M059J (cell line): ENCODE measurements at regions not wholly inside any gene's neighbourhood (a gene's known extent, or its start where the extent isn't known, plus 50 kb on each side); places are given as distances from the start of the nearest gene placed in this dataset.

ENCODE experiments used
- DNase-seq: peaks from one replicate; pipeline ENCODE4 v3.0.0-alpha.2; 2012; ENCODE audit warnings: low read depth

GRCh38 chr3:21357241-21357640 lies 393.8 kb downstream of the ZNF385D start:
- no peak for DNase-seq

GRCh38 chr3:21356402-21356801 lies 394.6 kb downstream of the ZNF385D start:
- peak; percentile 28 for DNase-seq

- no peak for DNase-seq
Observed at GRCh38 chr3:21345382-21345976, 405.5 kb downstream of the ZNF385D start.

GRCh38 chr3:21331857-21332256 lies 419.2 kb downstream of the ZNF385D start:
- no peak for DNase-seq

GRCh38 chr3:21331321-21331720 lies 419.7 kb downstream of the ZNF385D start:
- no peak for DNase-seq

- DNase-seq, result peak; percentile 6
Observed at GRCh38 chr3:21330293-21330692, 420.7 kb downstream of the ZNF385D start.

- DNase-seq, result no peak
Observed at GRCh38 chr3:21328711-21329390, 422.2 kb downstream of the ZNF385D start.

- DNase-seq, result peak; percentile 58
Observed at GRCh38 chr3:21326704-21327475, 424.1 kb downstream of the ZNF385D start.

GRCh38 chr3:21314688-21315087 lies 436.3 kb downstream of the ZNF385D start:
- no peak for DNase-seq

- DNase-seq, result no peak
Observed at GRCh38 chr3:21310891-21311290, 440.1 kb downstream of the ZNF385D start.

- no peak for DNase-seq
Observed at GRCh38 chr3:21310161-21310560, 440.8 kb downstream of the ZNF385D start.

- no peak for DNase-seq
Observed at GRCh38 chr3:21297304-21297703, 453.7 kb downstream of the ZNF385D start.

GRCh38 chr3:21294768-21295167 lies 456.2 kb downstream of the ZNF385D start:
- peak; percentile 5 for DNase-seq

- no peak for DNase-seq
Observed at GRCh38 chr3:21292971-21293370, 458.0 kb downstream of the ZNF385D start.

- no peak for DNase-seq
Observed at GRCh38 chr3:21290557-21290956, 460.5 kb downstream of the ZNF385D start.

- DNase-seq, result peak; percentile 8
Observed at GRCh38 chr3:21274079-21274571, 476.9 kb downstream of the ZNF385D start.

- DNase-seq, result no peak
Observed at GRCh38 chr3:21273259-21274025, 477.6 kb downstream of the ZNF385D start.

- DNase-seq, result no peak
Observed at GRCh38 chr3:21271606-21272016, 479.4 kb downstream of the ZNF385D start.

- DNase-seq, result no peak
Observed at GRCh38 chr3:21269882-21270281, 481.1 kb downstream of the ZNF385D start.

GRCh38 chr3:21260507-21260906 lies 490.5 kb downstream of the ZNF385D start:
- DNase-seq, result no peak

- DNase-seq, result no peak
Observed at GRCh38 chr3:21259896-21260295, 491.1 kb downstream of the ZNF385D start.

GRCh38 chr3:21256932-21257331 lies 494.1 kb downstream of the ZNF385D start:
- DNase-seq, result no peak
